PC-9 (cell line): ENCODE measurements at regions not wholly inside any gene's neighbourhood (a gene's known extent, or its start where the extent isn't known, plus 50 kb on each side); places are given as distances from the start of the nearest gene placed in this dataset.

Experiments used
- CTCF ChIP-seq: fragments of 200-600 bp; sonication (generic); conservative IDR thresholded peaks from 2 replicates; pipeline ENCODE4 v1.6.1; 2017; ENCODE audit warnings: mixed run types, antibody characterized with exemption, mild to moderate bottlenecking, moderate library complexity
- EZH2 ChIP-seq: fragments of 200-600 bp; sonication (generic); IDR thresholded peaks from 2 replicates; pipeline ENCODE4 v1.8.0; 2017; ENCODE audit warnings: antibody characterized with exemption, low read depth

- TF ChIP-seq CTCF = no peak
- TF ChIP-seq EZH2 = no peak
These were observed 350.8 kb downstream of the ENC1 start for GRCh38 chr5:74289691-74290090.
